IMR-90 (cell line): ENCODE measurements at regions not wholly inside any gene's neighbourhood (a gene's known extent, or its start where the extent isn't known, plus 50 kb on each side); places are given as distances from the start of the nearest gene placed in this dataset.

Source experiments
- ATAC-seq: fragments of 200-7000 bp; cut with Tn5 transposase; 2 replicates; pipeline ENCODE4 v1.9.1; 2020; ENCODE audit warnings: low read depth, mild to moderate bottlenecking, moderate library complexity
- BruUV-seq: library from RNA; stranded (reverse); fragments of 400-500 nt; replicated peaks from 2 replicates; lab custom pipeline; 2021; lab: Mats Ljungman, UMichigan
- CTCF ChIA-PET: fragments of 300-600 bp; formaldehyde crosslinking; extraction: SDS; loops from one replicate; lab custom pipeline; 2021; ENCODE audit warnings: antibody characterized with exemption; lab: Yijun Ruan, JAX
- POLR2A ChIA-PET: fragments of 300-600 bp; sonication (Branson Sonifier 250); formaldehyde crosslinking; loops from one replicate; lab custom pipeline; 2022; ENCODE audit warnings: antibody characterized with exemption; ENCODE audit not compliant: unreplicated experiment; lab: Charles Lee
- DNase-seq: peaks from one replicate; pipeline ENCODE4 v3.0.0; 2013
- H2AFZ ChIP-seq: replicated peaks from 2 replicates; pipeline ENCODE3; 2013; ENCODE audit warnings: low read length, mild to moderate bottlenecking; ENCODE audit not compliant: poor library complexity
- H2AK5ac ChIP-seq: 2 replicates; pipeline ENCODE4 v1.6.1; 2013; ENCODE audit warnings: low read depth, low read length, inconsistent platforms
- H2AK9ac ChIP-seq: replicated peaks from 2 replicates; pipeline ENCODE3; 2013; ENCODE audit warnings: mild to moderate bottlenecking, low read depth, low read length, moderate library complexity; ENCODE audit not compliant: poor library complexity
- H2BK120ac ChIP-seq: 2 replicates; pipeline ENCODE4 v1.6.1; 2013; ENCODE audit warnings: low read depth, low read length, inconsistent platforms
- H2BK15ac ChIP-seq: 3 replicates; pipeline ENCODE4 v1.6.1; 2013; ENCODE audit warnings: low read depth, low read length, inconsistent platforms
- H2BK20ac ChIP-seq: 2 replicates; pipeline ENCODE4 v1.6.1; 2013; ENCODE audit warnings: low read depth, mild to moderate bottlenecking, inconsistent platforms, low read length, moderate library complexity
- H2BK5ac ChIP-seq: 2 replicates; pipeline ENCODE4 v1.6.1; 2013; ENCODE audit warnings: mild to moderate bottlenecking, low read depth, low read length, inconsistent platforms; ENCODE audit not compliant: poor library complexity, severe bottlenecking
- H3K14ac ChIP-seq: replicated peaks from 2 replicates; pipeline ENCODE4 v1.6.1; 2013; ENCODE audit warnings: low read depth, low read length, inconsistent platforms
- H3K18ac ChIP-seq: 2 replicates; pipeline ENCODE4 v1.6.1; 2013; ENCODE audit warnings: low read depth, low read length, control low read depth
- H3K23ac ChIP-seq: 2 replicates; pipeline ENCODE4 v1.6.1; 2013; ENCODE audit warnings: low read depth, low read length, inconsistent platforms
- H3K27ac ChIP-seq: 2 replicates; pipeline ENCODE4 v1.5.1; 2013; ENCODE audit warnings: mild to moderate bottlenecking, control low read depth, low read length; ENCODE audit not compliant: insufficient read depth
- H3K27me3 ChIP-seq: 2 replicates; pipeline ENCODE4 v1.6.1; 2013; ENCODE audit warnings: low read length; ENCODE audit not compliant: control insufficient read depth, insufficient read depth
- H3K36me3 ChIP-seq: 2 replicates; pipeline ENCODE4 v1.6.1; 2013; ENCODE audit warnings: low read length, mixed read lengths; ENCODE audit not compliant: control insufficient read depth, insufficient read depth
- H3K4ac ChIP-seq: 2 replicates; pipeline ENCODE4 v1.6.1; 2013; ENCODE audit warnings: low read depth, low read length, inconsistent platforms
- H3K4me1 ChIP-seq: 2 replicates; pipeline ENCODE4 v1.6.1; 2013; ENCODE audit warnings: low read length, mixed read lengths; ENCODE audit not compliant: control insufficient read depth, insufficient read depth
- H3K4me2 ChIP-seq: 2 replicates; pipeline ENCODE4 v1.6.1; 2013; ENCODE audit warnings: low read depth, mild to moderate bottlenecking, control low read depth, low read length, moderate library complexity
- H3K4me3 ChIP-seq: 2 replicates; pipeline ENCODE4 v1.5.1; 2013; ENCODE audit warnings: low read depth, mild to moderate bottlenecking, control low read depth, low read length, moderate library complexity; ENCODE audit not compliant: insufficient read depth
- H3K56ac ChIP-seq: 2 replicates; pipeline ENCODE4 v1.6.1; 2013; ENCODE audit warnings: low read length, inconsistent platforms; ENCODE audit not compliant: insufficient read depth; ENCODE audit errors: extremely low read depth
- H3K79me1 ChIP-seq, 2 experiments: 2 replicates each; pipeline ENCODE4 v1.6.1; 2013; ENCODE audit warnings: low read length in 2 of 2, inconsistent platforms in 1 of 2, low read depth in 1 of 2
- H3K9ac ChIP-seq: 2 replicates; pipeline ENCODE4 v1.6.1; 2013; ENCODE audit warnings: low read depth, low read length, control low read depth
- H3K9me1 ChIP-seq: 2 replicates; pipeline ENCODE4 v1.6.1; 2013; ENCODE audit warnings: low read length, inconsistent platforms; ENCODE audit not compliant: insufficient read depth
- H3K9me3 ChIP-seq: 2 replicates; pipeline ENCODE4 v1.6.1; 2013; ENCODE audit warnings: low read length; ENCODE audit not compliant: control insufficient read depth, insufficient read depth
- H4K20me1 ChIP-seq: 2 replicates; pipeline ENCODE4 v1.6.1; 2013; ENCODE audit warnings: low read length, inconsistent platforms; ENCODE audit not compliant: insufficient read depth
- H4K5ac ChIP-seq: 2 replicates; pipeline ENCODE4 v1.6.1; 2013; ENCODE audit warnings: mild to moderate bottlenecking, low read depth, low read length, control low read depth
- H4K8ac ChIP-seq, 2 experiments: 2 replicates each; pipeline ENCODE4 v1.6.1; 2013; ENCODE audit warnings: low read depth in 2 of 2, low read length in 2 of 2, control low read depth in 1 of 2, inconsistent platforms in 1 of 2
- H4K91ac ChIP-seq: 2 replicates; pipeline ENCODE4 v1.6.1; 2013; ENCODE audit warnings: low read depth, low read length, inconsistent platforms; ENCODE audit not compliant: insufficient read depth
- BHLHE40 ChIP-seq: fragments of 150-350 bp; IDR thresholded peaks from 2 replicates; pipeline ENCODE4 v1.6.1; 2016; ENCODE audit warnings: mild to moderate bottlenecking, low read depth, low read length
- CEBPB ChIP-seq: IDR thresholded peaks from 2 replicates; pipeline ENCODE4 v1.6.1; 2012; ENCODE audit warnings: low read depth, low read length, improper control_type of control experiment
- CTCF ChIP-seq: conservative IDR thresholded peaks from 2 replicates; pipeline ENCODE4 v1.5.1; 2012; ENCODE audit warnings: mild to moderate bottlenecking, low read depth, low read length, improper control_type of control experiment
- MAZ ChIP-seq: IDR thresholded peaks from 2 replicates; pipeline ENCODE4 v1.6.1; 2012; ENCODE audit warnings: low read depth, mild to moderate bottlenecking, low read length, improper control_type of control experiment, moderate library complexity, borderline replicate concordance
- MXI1 ChIP-seq: IDR thresholded peaks from 2 replicates; pipeline ENCODE4 v1.6.1; 2012; ENCODE audit warnings: low read depth, mild to moderate bottlenecking, low read length, moderate library complexity, borderline replicate concordance
- NFE2L2 ChIP-seq: fragments of 150-350 bp; IDR thresholded peaks from 2 replicates; pipeline ENCODE4 v1.6.1; 2016; ENCODE audit warnings: low read depth, mild to moderate bottlenecking, low read length
- POLR2A ChIP-seq: IDR thresholded peaks from 2 replicates; pipeline ENCODE4 v1.6.1; 2012; ENCODE audit warnings: mild to moderate bottlenecking, low read depth, low read length
- RAD21 ChIP-seq: IDR thresholded peaks from 2 replicates; pipeline ENCODE4 v1.6.1; 2012; ENCODE audit warnings: low read length, improper control_type of control experiment
- WGBS, 2 experiments: methylation state at CpG; one replicate each; pipeline versions ENCODE4 v1.1.5 to v1.1.7; 2013; ENCODE audit warnings: missing lambda C conversion rate in 2 of 2; ENCODE audit not compliant: insufficient read length in 1 of 2; ENCODE audit errors: extremely low coverage in 2 of 2; 5-methylcytosine and 5-hydroxymethylcytosine counted together
- dilution Hi-C: fragments of 300-500 bp; cut with HindIII; formaldehyde crosslinking; loops from one replicate; pipeline ENCODE4 v1.14.3; 2018; ENCODE audit warnings: low sequenced_read_pairs; ENCODE audit not compliant: unreplicated experiment
- in situ Hi-C: fragments of 300-500 bp; cut with MboI; formaldehyde crosslinking; loops from 3 replicates; pipeline ENCODE4 v1.14.3; 2019; ENCODE audit warnings: low sequenced_read_pairs, inconsistent platforms, mixed read lengths
- intact Hi-C: fragments of 100-400 bp; cut with micrococcal nuclease; formaldehyde crosslinking; loops from 2 replicates; pipeline ENCODE4 v1.10.0; 2022
- TF ChIP-seq, protein P1 (sequence below): fragments of 150-350 bp; IDR thresholded peaks from 2 replicates; pipeline ENCODE4 v1.6.1; 2016; ENCODE audit warnings: low read depth, mild to moderate bottlenecking, low read length, moderate library complexity, borderline replicate concordance

GRCh38 chr3:176950743-176951142 is 246.5 kb downstream of the TBL1XR1 start:
- in situ Hi-C loops: no loop called here
- H3K79me1 ChIP-seq: no peaks in the 10 kb centered on the region
- no peak overlapping the region for H4K8ac ChIP-seq
- ATAC-seq (no peak; the same call in 1 of the 2 replicates), DNase-seq (peak; percentile 59)
- no peaks in the 10 kb centered on the region for H3K36me3 ChIP-seq
- no peak overlapping the region for H4K91ac ChIP-seq
- no peak overlapping the region for H2BK5ac ChIP-seq
- no peak overlapping the region for H3K9ac ChIP-seq
- H2AFZ ChIP-seq: no peak overlapping the region
- dilution Hi-C loops: no loop called here
- H3K4me3 ChIP-seq: no peak overlapping the region
- TF ChIP-seq CTCF (no peak), RAD21 (no peak), MAZ (no peak), MXI1 (no peak), BHLHE40 (no peak), CEBPB (no peak), POLR2A (no peak), NFE2L2 (no peak)
- TF ChIP-seq, protein P1, sequence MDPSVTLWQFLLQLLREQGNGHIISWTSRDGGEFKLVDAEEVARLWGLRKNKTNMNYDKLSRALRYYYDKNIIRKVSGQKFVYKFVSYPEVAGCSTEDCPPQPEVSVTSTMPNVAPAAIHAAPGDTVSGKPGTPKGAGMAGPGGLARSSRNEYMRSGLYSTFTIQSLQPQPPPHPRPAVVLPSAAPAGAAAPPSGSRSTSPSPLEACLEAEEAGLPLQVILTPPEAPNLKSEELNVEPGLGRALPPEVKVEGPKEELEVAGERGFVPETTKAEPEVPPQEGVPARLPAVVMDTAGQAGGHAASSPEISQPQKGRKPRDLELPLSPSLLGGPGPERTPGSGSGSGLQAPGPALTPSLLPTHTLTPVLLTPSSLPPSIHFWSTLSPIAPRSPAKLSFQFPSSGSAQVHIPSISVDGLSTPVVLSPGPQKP: no peak
- no peak overlapping the region; the same call in 1 of the 2 replicates for H3K14ac ChIP-seq
- POLR2A ChIA-PET: no interaction called here
- H3K9me1 ChIP-seq: no peaks in the 10 kb centered on the region; the same call in 1 of the 2 replicates
- no peak overlapping the region; the same call in 1 of the 2 replicates for H3K18ac ChIP-seq
- no peaks in the 10 kb centered on the region for H3K9me3 ChIP-seq
- no peak overlapping the region for H3K56ac ChIP-seq
- no CpG with 5 or more reads among the region's 3 CpGs for WGBS, 2 experiments
- no peak overlapping the region for H3K23ac ChIP-seq
- no peaks in the 10 kb centered on the region for H4K20me1 ChIP-seq
- no peak overlapping the region for H4K5ac ChIP-seq
- H3K4me1 ChIP-seq: peaks cover 6% of the 10 kb centered on the region; the same call in 1 of the 2 replicates
- no peak overlapping the region for H2BK15ac ChIP-seq
- no peak overlapping the region for H3K4ac ChIP-seq
- no peak overlapping the region for H3K4me2 ChIP-seq
- H2BK20ac ChIP-seq: no peak overlapping the region; the same call in 1 of the 2 replicates
- H2AK5ac ChIP-seq: no peak overlapping the region
- no peak overlapping the region for H2BK120ac ChIP-seq
- no peak overlapping the region for H3K27ac ChIP-seq
- intact Hi-C loops: no loop called here
- H3K27me3 ChIP-seq: no peaks in the 10 kb centered on the region
- CTCF ChIA-PET: no interaction called here
- no TSS peak for BruUV-seq
- H2AK9ac ChIP-seq: no peak overlapping the region
